GM12878 (cell line): ENCODE measurements at regions not wholly inside any gene's neighbourhood (a gene's known extent, or its start where the extent isn't known, plus 50 kb on each side); places are given as distances from the start of the nearest gene placed in this dataset.

Experiments
- ATAC-seq: fragments of 200-7000 bp; cut with Tn5 transposase; 3 replicates; pipeline ENCODE4 v1.9.1; 2020; ENCODE audit warnings: mild to moderate bottlenecking, moderate library complexity
- BruUV-seq: library from RNA; stranded (reverse); fragments of 400-500 nt; replicated peaks from 2 replicates; lab custom pipeline; 2021; lab: Mats Ljungman, UMichigan
- CTCF ChIA-PET: fragments of 300-600 bp; sonication (Branson Sonifier 250); formaldehyde crosslinking; extraction: SDS; loops from one replicate; lab custom pipeline; 2021; ENCODE audit warnings: inconsistent platforms; lab: Yijun Ruan, JAX
- POLR2A ChIA-PET: fragments of 350-600 bp; formaldehyde crosslinking; extraction: SDS; loops from one replicate; lab custom pipeline; 2021; ENCODE audit warnings: inconsistent platforms; lab: Charles Lee
- RAD21 ChIA-PET: fragments of 300-600 bp; sonication (Branson Sonifier 250); formaldehyde crosslinking; loops from one replicate; lab custom pipeline; 2023; ENCODE audit warnings: antibody characterized with exemption; ENCODE audit not compliant: unreplicated experiment; lab: Charles Lee
- SMC1A ChIA-PET: fragments of 300-600 bp; sonication (Branson Sonifier 250); formaldehyde crosslinking; loops from one replicate; lab custom pipeline; 2023; ENCODE audit not compliant: unreplicated experiment, uncharacterized antibody; lab: Charles Lee
- DNase-seq: peaks from one replicate; pipeline ENCODE4 v3.0.0-alpha.2; 2011; ENCODE audit warnings: low read depth, low spot score
- FAIRE-seq: peaks from 3 replicates; lab custom pipeline; 2011; peaks lifted over from hg19 to GRCh38; lab: Jason Lieb, UNC
- H2AFZ ChIP-seq: 2 replicates; pipeline ENCODE4 v1.6.0; 2011; ENCODE audit warnings: low read depth, low read length, control low read depth; ENCODE audit not compliant: control insufficient read depth
- H3K27ac ChIP-seq: 2 replicates; pipeline ENCODE4 v1.5.1; 2011; ENCODE audit warnings: control low read depth; ENCODE audit not compliant: control insufficient read depth, insufficient read depth
- H3K27me3 ChIP-seq, 2 experiments: replicated peaks in 1 of 2; 2 replicates each; pipeline versions ENCODE4 v1.6.0 to v1.6.1; 2011; ENCODE audit warnings: low read length in 1 of 2; ENCODE audit not compliant: control insufficient read depth in 2 of 2, insufficient read depth in 2 of 2
- H3K36me3 ChIP-seq, 2 experiments: 2 replicates each; pipeline ENCODE4 v1.5.1; 2011; ENCODE audit warnings: low read length in 1 of 2; ENCODE audit not compliant: control insufficient read depth in 2 of 2, insufficient read depth in 2 of 2
- H3K4me1 ChIP-seq: 2 replicates; pipeline ENCODE4 v1.6.1; 2011; ENCODE audit warnings: mild to moderate bottlenecking, low read length, moderate library complexity, mixed read lengths; ENCODE audit not compliant: control insufficient read depth, insufficient read depth
- H3K4me2 ChIP-seq: 2 replicates; pipeline ENCODE4 v1.6.0; 2011; ENCODE audit warnings: control low read depth; ENCODE audit not compliant: control insufficient read depth, insufficient read depth
- H3K4me3 ChIP-seq: fragments of 200-600 bp; sonication (generic); 2 replicates; pipeline ENCODE4 v1.5.1; 2016
- H3K79me2 ChIP-seq: 2 replicates; pipeline ENCODE4 v1.6.0; 2011; ENCODE audit warnings: low read length; ENCODE audit not compliant: control insufficient read depth, insufficient read depth
- H3K9ac ChIP-seq: 2 replicates; pipeline ENCODE4 v1.8.0; 2011; ENCODE audit warnings: low read length, control low read depth, mixed read lengths; ENCODE audit not compliant: control insufficient read depth, insufficient read depth
- H3K9me3 ChIP-seq: replicated peaks from 3 replicates; pipeline ENCODE4 v1.5.1; 2011; ENCODE audit warnings: mild to moderate bottlenecking, low read length; ENCODE audit not compliant: control insufficient read depth, insufficient read depth
- H4K20me1 ChIP-seq: 2 replicates; pipeline ENCODE4 v1.6.0; 2011; ENCODE audit not compliant: control insufficient read depth, insufficient read depth
- BMI1 ChIP-seq: fragments of 450-650 bp; IDR thresholded peaks from 2 replicates; pipeline ENCODE4 v1.6.1; 2016; ENCODE audit warnings: mild to moderate bottlenecking, moderate library complexity, borderline replicate concordance
- CTCF ChIP-seq, 3 experiments: IDR thresholded peaks in 2 of 3; conservative IDR thresholded peaks in 1 of 3; 2 replicates each; pipeline ENCODE4 v1.5.1; 2011; ENCODE audit warnings: low read depth in 3 of 3, low read length in 3 of 3, mild to moderate bottlenecking in 3 of 3, control low read depth in 2 of 3, moderate library complexity in 2 of 3, inconsistent platforms in 1 of 3, mixed read lengths in 1 of 3; ENCODE audit not compliant: control insufficient read depth in 2 of 3, insufficient read depth in 1 of 3; ENCODE audit errors: extremely low read depth in 1 of 3
- CUX1 ChIP-seq: IDR thresholded peaks from 2 replicates; pipeline ENCODE4 v1.6.1; 2012; ENCODE audit warnings: improper control_type of control experiment, low read depth, low read length; ENCODE audit not compliant: insufficient replicate concordance
- ETV6 ChIP-seq, 2 experiments: fragments of 450-650 bp in 1 of 2; IDR thresholded peaks in 1 of 2; conservative IDR thresholded peaks in 1 of 2; 2 replicates each; pipeline ENCODE4 v1.6.1; 2014; ENCODE audit warnings: antibody characterized with exemption in 1 of 2, borderline replicate concordance in 1 of 2, low read depth in 1 of 2, mild to moderate bottlenecking in 1 of 2, moderate library complexity in 1 of 2
- EZH2 ChIP-seq: IDR thresholded peaks from 2 replicates; pipeline ENCODE4 v1.6.1; 2012; ENCODE audit warnings: low read depth, mild to moderate bottlenecking, control low read depth, inconsistent platforms, low read length, borderline replicate concordance; ENCODE audit not compliant: control insufficient read depth
- FOXK2 ChIP-seq: fragments of 450-650 bp; IDR thresholded peaks from 2 replicates; pipeline ENCODE4 v1.6.1; 2017; ENCODE audit warnings: mild to moderate bottlenecking, moderate library complexity
- HCFC1 ChIP-seq: fragments of 150-350 bp; IDR thresholded peaks from 2 replicates; pipeline ENCODE4 v1.6.1; 2014; ENCODE audit warnings: low read length
- KDM1A ChIP-seq: fragments of 200-600 bp; sonication (generic); IDR thresholded peaks from 2 replicates; pipeline ENCODE4 v1.6.1; 2016; ENCODE audit warnings: borderline replicate concordance
- MLLT1 ChIP-seq: fragments of 450-650 bp; IDR thresholded peaks from 2 replicates; pipeline ENCODE4 v1.6.1; 2016; ENCODE audit warnings: mild to moderate bottlenecking
- PAX8 ChIP-seq: fragments of 450-650 bp; IDR thresholded peaks from 2 replicates; pipeline ENCODE4 v1.6.1; 2017; ENCODE audit warnings: mild to moderate bottlenecking, moderate library complexity
- SMC3 ChIP-seq: IDR thresholded peaks from 2 replicates; pipeline ENCODE4 v1.6.1; 2011; ENCODE audit warnings: low read length, improper control_type of control experiment, borderline replicate concordance
- SP1 ChIP-seq: IDR thresholded peaks from one replicate; pipeline ENCODE4 v1.6.1; 2011; ENCODE audit warnings: low read depth, low read length
- TBL1XR1 ChIP-seq: IDR thresholded peaks from 2 replicates; pipeline ENCODE4 v1.6.1; 2012; ENCODE audit warnings: low read depth, low read length, improper control_type of control experiment
- ZNF274 ChIP-seq: IDR thresholded peaks from one replicate; pipeline ENCODE4 v1.8.0; 2011; ENCODE audit not compliant: insufficient read length, insufficient read depth
- WGBS: methylation state at CpG from one replicate; pipeline ENCODE4 v1.1.6; 2016; ENCODE audit warnings: low lambda C conversion rate; ENCODE audit not compliant: insufficient replicate concordance, insufficient coverage; ENCODE audit errors: missing lambda C conversion rate; 5-methylcytosine and 5-hydroxymethylcytosine counted together
- in situ Hi-C: fragments of 300-500 bp; cut with MboI; formaldehyde crosslinking; loops from 9 replicates; pipeline ENCODE4 v1.14.3; 2018; ENCODE audit warnings: mixed read lengths
- intact Hi-C: fragments of 100-400 bp; cut with micrococcal nuclease; formaldehyde crosslinking; loops from one replicate; pipeline ENCODE4 v1.14.2; 2022; ENCODE audit not compliant: unreplicated experiment

GRCh38 chr6:137999815-138000214 is 107.4 kb downstream of the PERP start:
- ChIA-PET SMC1A (interaction anchor here (0.5 to 11.4 kb wide), 8 partner anchors 10 to 728 kb away, joined by 3 to 199 read pairs (median 9); no protein-coding TSS in a partner anchor), RAD21 (interaction anchor here (1.4 to 10.0 kb wide), 4 partner anchors 9 to 106 kb away, joined by 4 to 151 read pairs (median 9); partner anchors contain the start of gene PERP)
- Histone ChIP-seq H3K36me3 (no peaks in the 10 kb centered on the region), H3K27ac (no peak overlapping the region), H4K20me1 (no peaks in the 10 kb centered on the region), H3K4me2 (no peak overlapping the region), H3K79me2 (no peaks in the 10 kb centered on the region)
- no TSS peak for BruUV-seq
- no peak for DNase-seq
- in situ Hi-C loops: loop anchor here (5.0 to 10.0 kb wide), 2 partner anchors 112 to 295 kb away; no protein-coding TSS in a partner anchor
- no peak for TF ChIP-seq TBL1XR1
- TF ChIP-seq EZH2: no peak
- TF ChIP-seq SP1: no peak
- TF ChIP-seq PAX8: no peak
- no peak for TF ChIP-seq MLLT1
- TF ChIP-seq ETV6 (conservative IDR thresholded peaks at IDR 0.05 in 1 of 2, IDR thresholded peaks at IDR 0.05 in 1 of 2; ENCODE audit: borderline replicate concordance in 1 of 2, low read depth in 1 of 2): no peak
- no peak for TF ChIP-seq BMI1
- TF ChIP-seq FOXK2: no peak
- TF ChIP-seq SMC3: no peak
- TF ChIP-seq HCFC1: no peak
- no peak for TF ChIP-seq CTCF (IDR thresholded peaks at IDR 0.05 in 2 of 3, conservative IDR thresholded peaks at IDR 0.05 in 1 of 3; ENCODE audit: control insufficient read depth in 2 of 3, extremely low read depth in 1 of 3, insufficient read depth in 1 of 3, low read depth in 3 of 3, low read length in 3 of 3)
- TF ChIP-seq ZNF274: no peak
- TF ChIP-seq KDM1A: no peak
- no peak for TF ChIP-seq CUX1
- TF ChIP-seq, all 136 proteins: peak for 0
- FAIRE-seq (no peak), ATAC-seq (no peak)
- WGBS: 15% methylated on average over 5 of the region's 5 CpGs
- Histone ChIP-seq H3K27me3 (no peaks in the 10 kb centered on the region; a peak in 2 of 4 replicates), H2AFZ (no peak overlapping the region), H3K9ac (no peak overlapping the region), H3K4me1 (no peaks in the 10 kb centered on the region), H3K4me3 (no peak overlapping the region), H3K9me3 (no peaks in the 10 kb centered on the region; the same call in 1 of the 3 replicates)
- CTCF ChIA-PET: interaction anchor here (0.6 to 11.1 kb wide), 17 partner anchors 10 to 471 kb away, joined by 3 to 296 read pairs (median 4); no protein-coding TSS in a partner anchor
- POLR2A ChIA-PET: no interaction called here
- intact Hi-C loops: no loop called here
